Progenitor cell of endocrine pancreas (in vitro differentiated cells): ENCODE measurements at regions not wholly inside any gene's neighbourhood (a gene's known extent, or its start where the extent isn't known, plus 50 kb on each side); places are given as distances from the start of the nearest gene placed in this dataset.
"Not testable (repeated sequence)": the region's sequence is repeated elsewhere in the genome, so short reads cannot be mapped to it uniquely, and the experiment has no call there.

Experiments
- DNase-seq: peaks from one replicate; pipeline ENCODE4 v3.0.0; 2021; ENCODE audit warnings: low spot score; ENCODE audit not compliant: unreplicated experiment
- H3K27ac Mint-ChIP-seq: 2 replicates; pipeline ENCODE4 v1.8.0; 2021; ENCODE audit warnings: mild to moderate bottlenecking, moderate library complexity, mixed read lengths
- H3K27me3 Mint-ChIP-seq: 2 replicates; pipeline ENCODE4 v1.8.0; 2021; ENCODE audit warnings: mixed read lengths
- H3K36me3 Mint-ChIP-seq: 2 replicates; pipeline ENCODE4 v1.8.0; 2022; ENCODE audit warnings: mixed read lengths; ENCODE audit not compliant: insufficient read depth
- H3K4me1 Mint-ChIP-seq: 2 replicates; pipeline ENCODE4 v1.8.0; 2021; ENCODE audit warnings: low read depth, mixed read lengths
- H3K4me3 Mint-ChIP-seq: 2 replicates; pipeline ENCODE4 v1.8.0; 2021; ENCODE audit warnings: low read depth, mild to moderate bottlenecking, moderate library complexity, mixed read lengths
- H3K9me3 Mint-ChIP-seq: 2 replicates; pipeline ENCODE4 v1.8.0; 2021; ENCODE audit warnings: low read depth, mixed read lengths
- CTCF ChIP-seq: fragments of 200-600 bp; sonication (generic); IDR thresholded peaks from one replicate; pipeline ENCODE4 v1.5.0; 2021; ENCODE audit warnings: antibody characterized with exemption, mild to moderate bottlenecking; ENCODE audit not compliant: unreplicated experiment

GRCh38 chr4:38386654-38387188, 277.3 kb upstream of the KLF3 start:
- no peak for DNase-seq
- TF ChIP-seq CTCF: no peak
- Mint-ChIP-seq H3K36me3 (no peaks in the 10 kb centered on the region), H3K9me3 (peaks cover 15% of the 10 kb centered on the region), H3K4me1 (peaks cover 34% of the 10 kb centered on the region), H3K27ac (no peak overlapping the region), H3K4me3 (no peak overlapping the region), H3K27me3 (no peaks in the 10 kb centered on the region)

- Mint-ChIP-seq H3K4me1 (peaks cover 34% of the 10 kb centered on the region), H3K27me3 (no peaks in the 10 kb centered on the region), H3K36me3 (peaks cover 2% of the 10 kb centered on the region), H3K27ac (no peak overlapping the region), H3K9me3 (peaks cover 20% of the 10 kb centered on the region), H3K4me3 (no peak overlapping the region)
- DNase-seq: no peak
- no peak for TF ChIP-seq CTCF
Observed at GRCh38 chr4:38387348-38387747, 276.7 kb upstream of the KLF3 start.

- no peak for TF ChIP-seq CTCF
- Mint-ChIP-seq H3K9me3 (peaks cover 20% of the 10 kb centered on the region), H3K4me3 (no peak overlapping the region), H3K27ac (no peak overlapping the region), H3K4me1 (peaks cover 31% of the 10 kb centered on the region), H3K27me3 (no peaks in the 10 kb centered on the region), H3K36me3 (peaks cover 2% of the 10 kb centered on the region)
- DNase-seq: no peak
Observed at GRCh38 chr4:38387819-38388218, 276.2 kb upstream of the KLF3 start.

- H3K27me3 Mint-ChIP-seq, DNase-seq, H3K36me3 Mint-ChIP-seq, H3K27ac Mint-ChIP-seq, H3K4me3 Mint-ChIP-seq: not testable (repeated sequence)
- Mint-ChIP-seq H3K9me3 (peaks cover 23% of the 10 kb centered on the region), H3K4me1 (peaks cover 22% of the 10 kb centered on the region)
Observed at GRCh38 chr4:38388907-38389306, 275.1 kb upstream of the KLF3 start.

- no peak for DNase-seq
- Mint-ChIP-seq H3K27ac (no peak overlapping the region), H3K36me3 (peaks cover 2% of the 10 kb centered on the region), H3K27me3 (no peaks in the 10 kb centered on the region), H3K9me3 (peaks cover 23% of the 10 kb centered on the region), H3K4me1 (peaks cover 4% of the 10 kb centered on the region), H3K4me3 (no peak overlapping the region)
- TF ChIP-seq CTCF: no peak
Observed at GRCh38 chr4:38390969-38391545, 272.9 kb upstream of the KLF3 start.

- H3K36me3 Mint-ChIP-seq: peaks cover 2% of the 10 kb centered on the region
- no peak overlapping the region for H3K27ac Mint-ChIP-seq
- H3K27me3 Mint-ChIP-seq: no peaks in the 10 kb centered on the region
- H3K9me3 Mint-ChIP-seq: peaks cover 23% of the 10 kb centered on the region
- DNase-seq: no peak
- H3K4me1 Mint-ChIP-seq: peaks cover 6% of the 10 kb centered on the region
- TF ChIP-seq CTCF: no peak
- no peak overlapping the region for H3K4me3 Mint-ChIP-seq
Observed at GRCh38 chr4:38392223-38392855, 271.7 kb upstream of the KLF3 start.
